Tibial nerve (tissue), 3 donors: ENCODE measurements at regions not wholly inside any gene's neighbourhood (a gene's known extent, or its start where the extent isn't known, plus 50 kb on each side); places are given as distances from the start of the nearest gene placed in this dataset.

Source experiments
- CTCF ChIP-seq, 5 experiments: fragments of 200-600 bp in 3 of 5; fragments of 450-650 bp in 2 of 5; sonication (generic) in 3 of 5; IDR thresholded peaks; one replicate each; pipeline ENCODE4 v1.5.1; 2016 to 2019; ENCODE audit warnings: antibody characterized with exemption in 5 of 5, mild to moderate bottlenecking in 3 of 5, moderate library complexity in 2 of 5
- POLR2A ChIP-seq, 2 donors: fragments of 450-650 bp; IDR thresholded peaks; one replicate each; pipeline ENCODE4 v1.6.1; 2017; ENCODE audit warnings: antibody characterized with exemption in 2 of 2, mild to moderate bottlenecking in 2 of 2, moderate library complexity in 2 of 2

GRCh38 chr4:144362366-144362765 lies 221.8 kb upstream of the GYPA start:
- TF ChIP-seq CTCF (IDR thresholded peaks at IDR 0.05) (no peak), POLR2A (IDR thresholded peaks at IDR 0.05) (no peak)
